ENCODE measurements at regions not wholly inside any gene's neighbourhood (a gene's known extent, or its start where the extent isn't known, plus 50 kb on each side); places are given as distances from the start of the nearest gene placed in this dataset.

- no peak for DNase-seq
These were observed 630.5 kb upstream of the MEF2C start for GRCh38 chr5:89513299-89514044.

- DNase-seq, result no peak
These were observed 621.1 kb upstream of the MEF2C start for GRCh38 chr5:89504051-89504450.

- no peak for DNase-seq
These were observed 616.8 kb upstream of the MEF2C start for GRCh38 chr5:89499787-89500186.

- no peak for DNase-seq
These were observed 615.7 kb upstream of the MEF2C start for GRCh38 chr5:89498699-89499098.

- DNase-seq, result no peak
These were observed 610.4 kb upstream of the MEF2C start for GRCh38 chr5:89493414-89493813.

GRCh38 chr5:89484962-89485361, 602.0 kb upstream of the MEF2C start:
- no peak for DNase-seq

- no peak for DNase-seq
These were observed 597.5 kb upstream of the MEF2C start for GRCh38 chr5:89480406-89481007.

- no peak for DNase-seq
These were observed 595.9 kb upstream of the MEF2C start for GRCh38 chr5:89478851-89479250.

- DNase-seq, result no peak
These were observed 590.2 kb upstream of the MEF2C start for GRCh38 chr5:89473196-89473595.

GRCh38 chr5:89471541-89471940, 588.6 kb upstream of the MEF2C start:
- no peak for DNase-seq

GRCh38 chr5:89471115-89471514, 588.1 kb upstream of the MEF2C start:
- DNase-seq, result no peak

- no peak for DNase-seq
These were observed 587.7 kb upstream of the MEF2C start for GRCh38 chr5:89470658-89471057.

GRCh38 chr5:89458332-89458656, 575.3 kb upstream of the MEF2C start:
- DNase-seq, result no peak

- no peak for DNase-seq
These were observed 574.7 kb upstream of the MEF2C start for GRCh38 chr5:89457411-89458331.

GRCh38 chr5:89452081-89452480, 569.1 kb upstream of the MEF2C start:
- DNase-seq, result no peak

GRCh38 chr5:89451263-89451662, 568.3 kb upstream of the MEF2C start:
- no peak for DNase-seq

GRCh38 chr5:89450149-89450538, 567.2 kb upstream of the MEF2C start:
- DNase-seq, result no peak

GRCh38 chr5:89449392-89450148, 566.6 kb upstream of the MEF2C start:
- DNase-seq, result no peak

GRCh38 chr5:89447027-89447426, 564.0 kb upstream of the MEF2C start:
- DNase-seq, result no peak

- no peak for DNase-seq
These were observed 562.2 kb upstream of the MEF2C start for GRCh38 chr5:89445106-89445745.

GRCh38 chr5:89444088-89444487, 561.1 kb upstream of the MEF2C start:
- DNase-seq, result no peak

- DNase-seq, result no peak
These were observed 560.5 kb upstream of the MEF2C start for GRCh38 chr5:89443508-89443907.

- DNase-seq, result no peak
These were observed 559.0 kb upstream of the MEF2C start for GRCh38 chr5:89441965-89442364.
